ENCODE measurements at regions not wholly inside any gene's neighbourhood (a gene's known extent, or its start where the extent isn't known, plus 50 kb on each side); places are given as distances from the start of the nearest gene placed in this dataset.

DNA sequence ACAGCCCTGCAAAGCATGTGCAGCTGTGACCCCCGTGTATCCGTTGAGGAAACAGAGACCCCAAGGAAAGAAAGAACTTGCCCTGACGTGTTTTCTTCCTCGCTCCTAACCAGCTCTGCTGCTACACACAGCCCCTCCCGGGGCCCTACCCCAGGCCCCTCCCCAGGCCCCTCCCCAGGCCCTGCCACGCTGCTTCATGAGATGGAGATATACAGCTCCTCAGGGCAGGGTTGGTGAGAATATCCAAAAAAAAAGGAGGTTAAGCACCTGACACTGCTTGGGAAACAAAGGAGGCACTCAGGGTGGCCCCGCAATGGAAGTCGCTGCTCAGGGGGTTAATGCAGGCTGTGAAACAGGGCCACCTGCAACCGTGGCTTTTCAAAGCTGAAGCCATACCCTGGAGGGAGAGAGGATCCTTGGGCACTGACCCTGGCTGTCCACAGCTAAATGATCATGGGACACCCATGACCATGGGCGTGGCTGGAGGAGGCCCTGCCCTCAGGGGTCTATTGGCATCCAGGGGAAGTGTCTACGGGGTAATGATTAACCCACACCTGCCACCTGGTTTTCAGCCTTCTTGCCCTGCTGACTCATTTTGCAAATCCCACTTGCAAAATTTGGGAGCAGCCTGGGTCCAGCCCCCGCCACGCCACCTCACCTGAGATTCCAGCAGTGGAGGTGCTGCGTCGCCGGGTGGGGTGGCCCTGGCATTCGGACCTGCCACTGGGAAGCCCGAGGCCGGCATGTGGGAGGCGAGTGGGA is 112.1 kb upstream of the ANO1 start:
- TF ChIP-seq, protein P1, sequence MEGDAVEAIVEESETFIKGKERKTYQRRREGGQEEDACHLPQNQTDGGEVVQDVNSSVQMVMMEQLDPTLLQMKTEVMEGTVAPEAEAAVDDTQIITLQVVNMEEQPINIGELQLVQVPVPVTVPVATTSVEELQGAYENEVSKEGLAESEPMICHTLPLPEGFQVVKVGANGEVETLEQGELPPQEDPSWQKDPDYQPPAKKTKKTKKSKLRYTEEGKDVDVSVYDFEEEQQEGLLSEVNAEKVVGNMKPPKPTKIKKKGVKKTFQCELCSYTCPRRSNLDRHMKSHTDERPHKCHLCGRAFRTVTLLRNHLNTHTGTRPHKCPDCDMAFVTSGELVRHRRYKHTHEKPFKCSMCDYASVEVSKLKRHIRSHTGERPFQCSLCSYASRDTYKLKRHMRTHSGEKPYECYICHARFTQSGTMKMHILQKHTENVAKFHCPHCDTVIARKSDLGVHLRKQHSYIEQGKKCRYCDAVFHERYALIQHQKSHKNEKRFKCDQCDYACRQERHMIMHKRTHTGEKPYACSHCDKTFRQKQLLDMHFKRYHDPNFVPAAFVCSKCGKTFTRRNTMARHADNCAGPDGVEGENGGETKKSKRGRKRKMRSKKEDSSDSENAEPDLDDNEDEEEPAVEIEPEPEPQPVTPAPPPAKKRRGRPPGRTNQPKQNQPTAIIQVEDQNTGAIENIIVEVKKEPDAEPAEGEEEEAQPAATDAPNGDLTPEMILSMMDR (IDR thresholded peaks at IDR 0.05; ENCODE audit: insufficient read depth, low read length, poor library complexity, severe bottlenecking): no peak
- TF ChIP-seq EZH2phosphoT487 (conservative IDR thresholded peaks at IDR 0.05; ENCODE audit: low read length): no peak
